ENCODE measurements at regions not wholly inside any gene's neighbourhood (a gene's known extent, or its start where the extent isn't known, plus 50 kb on each side); places are given as distances from the start of the nearest gene placed in this dataset.

DNA sequence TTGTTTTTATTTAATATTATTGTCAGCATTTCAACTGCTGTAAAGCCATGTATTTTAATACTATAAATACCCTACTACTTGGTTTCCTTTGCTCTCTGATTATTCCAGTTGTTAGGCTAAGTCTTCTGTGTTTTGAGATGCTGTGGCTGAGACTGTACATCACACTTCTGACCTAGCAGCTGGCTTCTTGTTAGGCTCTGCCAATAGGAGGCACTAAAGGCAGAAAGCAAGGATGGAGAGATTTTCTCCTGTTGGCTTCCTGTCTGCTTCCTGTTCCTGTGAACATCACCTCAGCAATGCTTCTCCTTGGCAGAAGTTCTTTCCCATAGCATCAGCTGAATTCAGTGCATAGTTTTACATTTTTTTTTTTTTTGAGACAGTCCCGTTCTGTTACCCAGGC, 68.3 kb upstream of the YPEL5 start:
- ChIA-PET CTCF (no interaction called here), POLR2A (no interaction called here)
- Histone ChIP-seq H3K27me3 (ENCODE audit: control insufficient read depth, insufficient read depth, low read length) (peaks cover 8% of the 10 kb centered on the region), H3K36me3 (ENCODE audit: control insufficient read depth, insufficient read depth, low read length) (no peaks in the 10 kb centered on the region), H3K4me3 (ENCODE audit: low read depth in 2 of 2, low read length in 2 of 2) (no peak overlapping the region), H3K27ac (ENCODE audit: low read length) (no peak overlapping the region), H3K9me3 (ENCODE audit: control insufficient read depth, insufficient read depth, low read depth, low read length) (no peaks in the 10 kb centered on the region), H3K4me1 (ENCODE audit: control insufficient read depth, insufficient read depth, low read length) (no peaks in the 10 kb centered on the region)
- ATAC-seq, result no peak
- BruUV-seq (replicated peaks), result no TSS peak
- in situ Hi-C loops (cut with HindIII; ENCODE audit: low pct_unique_long_range_greater_than_20kb, low sequenced_read_pairs), result no loop called here
- TF ChIP-seq REST (IDR thresholded peaks at IDR 0.05; ENCODE audit: insufficient read depth in 1 of 2, low read depth in 2 of 2, low read length in 1 of 2), result no peak
- TF ChIP-seq, protein P1, sequence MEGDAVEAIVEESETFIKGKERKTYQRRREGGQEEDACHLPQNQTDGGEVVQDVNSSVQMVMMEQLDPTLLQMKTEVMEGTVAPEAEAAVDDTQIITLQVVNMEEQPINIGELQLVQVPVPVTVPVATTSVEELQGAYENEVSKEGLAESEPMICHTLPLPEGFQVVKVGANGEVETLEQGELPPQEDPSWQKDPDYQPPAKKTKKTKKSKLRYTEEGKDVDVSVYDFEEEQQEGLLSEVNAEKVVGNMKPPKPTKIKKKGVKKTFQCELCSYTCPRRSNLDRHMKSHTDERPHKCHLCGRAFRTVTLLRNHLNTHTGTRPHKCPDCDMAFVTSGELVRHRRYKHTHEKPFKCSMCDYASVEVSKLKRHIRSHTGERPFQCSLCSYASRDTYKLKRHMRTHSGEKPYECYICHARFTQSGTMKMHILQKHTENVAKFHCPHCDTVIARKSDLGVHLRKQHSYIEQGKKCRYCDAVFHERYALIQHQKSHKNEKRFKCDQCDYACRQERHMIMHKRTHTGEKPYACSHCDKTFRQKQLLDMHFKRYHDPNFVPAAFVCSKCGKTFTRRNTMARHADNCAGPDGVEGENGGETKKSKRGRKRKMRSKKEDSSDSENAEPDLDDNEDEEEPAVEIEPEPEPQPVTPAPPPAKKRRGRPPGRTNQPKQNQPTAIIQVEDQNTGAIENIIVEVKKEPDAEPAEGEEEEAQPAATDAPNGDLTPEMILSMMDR (IDR thresholded peaks at IDR 0.05), result no peak
- TF ChIP-seq POLR2AphosphoS5 (IDR thresholded peaks at IDR 0.05; ENCODE audit: low read depth, low read length), result no peak
- TF ChIP-seq TCF7L2 (IDR thresholded peaks at IDR 0.05; ENCODE audit: low read depth, low read length), result no peak
- no peak for TF ChIP-seq SIN3A (IDR thresholded peaks at IDR 0.05; ENCODE audit: borderline replicate concordance, insufficient read depth, low read depth, low read length)
- intact Hi-C loops (cut with micrococcal nuclease; ENCODE audit: unreplicated experiment), result no loop called here
- DNase-seq (ENCODE audit: low read depth, low spot score), result no peak

- H3K4me3 ChIP-seq (ENCODE audit: low read depth in 2 of 2, low read length in 2 of 2), result no peak overlapping the region
- H3K27ac ChIP-seq (ENCODE audit: low read length), result no peak overlapping the region
- no peaks in the 10 kb centered on the region for H3K9me3 ChIP-seq (ENCODE audit: control insufficient read depth, insufficient read depth, low read depth, low read length)
- no peaks in the 10 kb centered on the region for H3K36me3 ChIP-seq (ENCODE audit: control insufficient read depth, insufficient read depth, low read length)
- CTCF ChIA-PET, result no interaction called here
- peaks cover 15% of the 10 kb centered on the region for H3K27me3 ChIP-seq (ENCODE audit: control insufficient read depth, insufficient read depth, low read length)
- TF ChIP-seq TCF7L2 (IDR thresholded peaks at IDR 0.05; ENCODE audit: low read depth, low read length) (no peak), SIN3A (IDR thresholded peaks at IDR 0.05; ENCODE audit: borderline replicate concordance, insufficient read depth, low read depth, low read length) (no peak), POLR2AphosphoS5 (IDR thresholded peaks at IDR 0.05; ENCODE audit: low read depth, low read length) (no peak), REST (IDR thresholded peaks at IDR 0.05; ENCODE audit: insufficient read depth in 1 of 2, low read depth in 2 of 2, low read length in 1 of 2) (no peak)
- TF ChIP-seq, protein P1 (IDR thresholded peaks at IDR 0.05), result no peak
- intact Hi-C loops (cut with micrococcal nuclease; ENCODE audit: unreplicated experiment), result no loop called here
- POLR2A ChIA-PET, result no interaction called here
- no TSS peak for BruUV-seq (replicated peaks)
- no peaks in the 10 kb centered on the region; the same call in 1 of the 2 replicates for H3K4me1 ChIP-seq (ENCODE audit: control insufficient read depth, insufficient read depth, low read length)
- no peak for ATAC-seq
- in situ Hi-C loops (cut with HindIII; ENCODE audit: low pct_unique_long_range_greater_than_20kb, low sequenced_read_pairs), result no loop called here
- DNase-seq (ENCODE audit: low read depth, low spot score), result no peak
Measured at GRCh38 chr2:30084915-30085314, 61.9 kb upstream of the YPEL5 start.

Measured in Panc1 (cell line).